GM23338 (cell line): ENCODE measurements at regions not wholly inside any gene's neighbourhood (a gene's known extent, or its start where the extent isn't known, plus 50 kb on each side); places are given as distances from the start of the nearest gene placed in this dataset.
"Not testable (repeated sequence)": the region's sequence is repeated elsewhere in the genome, so short reads cannot be mapped to it uniquely, and the experiment has no call there.

ENCODE experiments used
- ATAC-seq: fragments of 200-7000 bp; cut with Tn5 transposase; 3 replicates; pipeline ENCODE4 v1.9.1; 2020
- DNase-seq: peaks from one replicate; pipeline ENCODE4 v3.0.0-alpha.2; 2015; ENCODE audit warnings: low spot score
- H2AFZ ChIP-seq: fragments of 200-600 bp; sonication (generic); 2 replicates; pipeline ENCODE4 v1.8.0; 2016; ENCODE audit warnings: antibody characterized with exemption, mild to moderate bottlenecking, moderate library complexity
- H3F3A ChIP-seq: fragments of 200-600 bp; sonication (generic); replicated peaks from 2 replicates; pipeline ENCODE4 v1.8.0; 2017; ENCODE audit warnings: antibody characterized with exemption, mixed run types, low read depth
- H3K27ac ChIP-seq: fragments of 200-600 bp; sonication (generic); 2 replicates; pipeline ENCODE4 v1.6.1; 2016; ENCODE audit warnings: low read depth
- H3K27me3 ChIP-seq: fragments of 200-600 bp; sonication (generic); 2 replicates; pipeline ENCODE4 v1.8.0; 2016; ENCODE audit warnings: mild to moderate bottlenecking, mixed run types, moderate library complexity; ENCODE audit not compliant: insufficient read depth
- H3K36me3 ChIP-seq: fragments of 200-600 bp; sonication (generic); 2 replicates; pipeline ENCODE4 v1.8.0; 2016; ENCODE audit warnings: mild to moderate bottlenecking; ENCODE audit not compliant: insufficient read depth
- H3K4me1 ChIP-seq: fragments of 200-600 bp; sonication (generic); 2 replicates; pipeline ENCODE4 v1.8.0; 2016; ENCODE audit warnings: mild to moderate bottlenecking, moderate library complexity; ENCODE audit not compliant: insufficient read depth
- H3K4me2 ChIP-seq: fragments of 200-600 bp; sonication (generic); 2 replicates; pipeline ENCODE4 v1.7.1; 2017; ENCODE audit warnings: mixed run types
- H3K4me3 ChIP-seq: fragments of 200-600 bp; sonication (generic); 2 replicates; pipeline ENCODE4 v1.6.1; 2016; ENCODE audit warnings: mixed run types
- H3K79me2 ChIP-seq: fragments of 200-600 bp; sonication (generic); replicated peaks from 2 replicates; pipeline ENCODE4 v1.8.0; 2017; ENCODE audit warnings: mild to moderate bottlenecking; ENCODE audit not compliant: insufficient read depth
- H3K9me2 ChIP-seq: fragments of 200-600 bp; sonication (generic); 2 replicates; pipeline ENCODE4 v1.8.0; 2017; ENCODE audit not compliant: insufficient read depth
- H4K20me1 ChIP-seq: fragments of 200-600 bp; sonication (generic); replicated peaks from 2 replicates; pipeline ENCODE4 v1.8.0; 2017; ENCODE audit warnings: mild to moderate bottlenecking; ENCODE audit not compliant: insufficient read depth
- H3K27ac Mint-ChIP-seq: 2 replicates; pipeline ENCODE4 v1.8.0; 2020; ENCODE audit warnings: inconsistent platforms, mild to moderate bottlenecking, moderate library complexity, mixed read lengths
- H3K27me3 Mint-ChIP-seq: 3 replicates; pipeline ENCODE4 v1.8.0; 2022; ENCODE audit warnings: low read depth, mild to moderate bottlenecking, moderate library complexity, mixed read lengths, inconsistent platforms; ENCODE audit not compliant: insufficient read depth, poor library complexity
- H3K36me3 Mint-ChIP-seq: 3 replicates; pipeline ENCODE4 v1.8.0; 2021; ENCODE audit warnings: low read depth, mild to moderate bottlenecking, inconsistent platforms, moderate library complexity, mixed read lengths
- H3K4me1 Mint-ChIP-seq: 3 replicates; pipeline ENCODE4 v1.8.0; 2020; ENCODE audit warnings: mild to moderate bottlenecking, inconsistent platforms, mixed read lengths
- H3K4me3 Mint-ChIP-seq: 3 replicates; pipeline ENCODE4 v1.8.0; 2021; ENCODE audit warnings: moderate library complexity, mild to moderate bottlenecking, inconsistent platforms, mixed read lengths
- H3K9me3 Mint-ChIP-seq: 3 replicates; pipeline ENCODE4 v1.8.0; 2020; ENCODE audit warnings: moderate library complexity, mild to moderate bottlenecking, inconsistent platforms, mixed read lengths
- EZH2phosphoT487 ChIP-seq: fragments of 200-600 bp; sonication (generic); IDR thresholded peaks from one replicate; pipeline ENCODE4 v1.8.1; 2018; ENCODE audit warnings: antibody characterized with exemption; ENCODE audit not compliant: unreplicated experiment
- JUNB ChIP-seq: IDR thresholded peaks from one replicate; pipeline ENCODE4 v1.6.1; 2016; ENCODE audit warnings: antibody characterized with exemption; ENCODE audit not compliant: unreplicated experiment
- POLR2AphosphoS5 ChIP-seq: IDR thresholded peaks from 2 replicates; pipeline ENCODE4 v1.6.1; 2016; ENCODE audit warnings: antibody characterized with exemption, low read depth
- TF ChIP-seq, protein P1 (sequence below): IDR thresholded peaks from 2 replicates; pipeline ENCODE4 v1.6.1; 2016; ENCODE audit warnings: antibody characterized with exemption
- TF ChIP-seq, protein P2 (sequence below), 2 experiments: fragments of 200-600 bp in 1 of 2; sonication (generic) in 1 of 2; conservative IDR thresholded peaks; 2 replicates each; pipeline versions ENCODE4 v1.5.1 to v1.6.1; 2016 to 2017; ENCODE audit warnings: antibody characterized with exemption in 2 of 2, low read depth in 2 of 2, mild to moderate bottlenecking in 2 of 2, moderate library complexity in 1 of 2

GRCh38 chr14:21768875-21769257, 95.2 kb upstream of the OR4E1 start (continued):
- TF ChIP-seq, protein P1, sequence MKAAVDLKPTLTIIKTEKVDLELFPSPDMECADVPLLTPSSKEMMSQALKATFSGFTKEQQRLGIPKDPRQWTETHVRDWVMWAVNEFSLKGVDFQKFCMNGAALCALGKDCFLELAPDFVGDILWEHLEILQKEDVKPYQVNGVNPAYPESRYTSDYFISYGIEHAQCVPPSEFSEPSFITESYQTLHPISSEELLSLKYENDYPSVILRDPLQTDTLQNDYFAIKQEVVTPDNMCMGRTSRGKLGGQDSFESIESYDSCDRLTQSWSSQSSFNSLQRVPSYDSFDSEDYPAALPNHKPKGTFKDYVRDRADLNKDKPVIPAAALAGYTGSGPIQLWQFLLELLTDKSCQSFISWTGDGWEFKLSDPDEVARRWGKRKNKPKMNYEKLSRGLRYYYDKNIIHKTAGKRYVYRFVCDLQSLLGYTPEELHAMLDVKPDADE: no peak
- no peak for TF ChIP-seq EZH2phosphoT487
- TF ChIP-seq, protein P2, sequence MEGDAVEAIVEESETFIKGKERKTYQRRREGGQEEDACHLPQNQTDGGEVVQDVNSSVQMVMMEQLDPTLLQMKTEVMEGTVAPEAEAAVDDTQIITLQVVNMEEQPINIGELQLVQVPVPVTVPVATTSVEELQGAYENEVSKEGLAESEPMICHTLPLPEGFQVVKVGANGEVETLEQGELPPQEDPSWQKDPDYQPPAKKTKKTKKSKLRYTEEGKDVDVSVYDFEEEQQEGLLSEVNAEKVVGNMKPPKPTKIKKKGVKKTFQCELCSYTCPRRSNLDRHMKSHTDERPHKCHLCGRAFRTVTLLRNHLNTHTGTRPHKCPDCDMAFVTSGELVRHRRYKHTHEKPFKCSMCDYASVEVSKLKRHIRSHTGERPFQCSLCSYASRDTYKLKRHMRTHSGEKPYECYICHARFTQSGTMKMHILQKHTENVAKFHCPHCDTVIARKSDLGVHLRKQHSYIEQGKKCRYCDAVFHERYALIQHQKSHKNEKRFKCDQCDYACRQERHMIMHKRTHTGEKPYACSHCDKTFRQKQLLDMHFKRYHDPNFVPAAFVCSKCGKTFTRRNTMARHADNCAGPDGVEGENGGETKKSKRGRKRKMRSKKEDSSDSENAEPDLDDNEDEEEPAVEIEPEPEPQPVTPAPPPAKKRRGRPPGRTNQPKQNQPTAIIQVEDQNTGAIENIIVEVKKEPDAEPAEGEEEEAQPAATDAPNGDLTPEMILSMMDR (conservative IDR thresholded peaks at IDR 0.05; ENCODE audit: low read depth in 2 of 2): no peak
- no peak for TF ChIP-seq POLR2AphosphoS5

DNA sequence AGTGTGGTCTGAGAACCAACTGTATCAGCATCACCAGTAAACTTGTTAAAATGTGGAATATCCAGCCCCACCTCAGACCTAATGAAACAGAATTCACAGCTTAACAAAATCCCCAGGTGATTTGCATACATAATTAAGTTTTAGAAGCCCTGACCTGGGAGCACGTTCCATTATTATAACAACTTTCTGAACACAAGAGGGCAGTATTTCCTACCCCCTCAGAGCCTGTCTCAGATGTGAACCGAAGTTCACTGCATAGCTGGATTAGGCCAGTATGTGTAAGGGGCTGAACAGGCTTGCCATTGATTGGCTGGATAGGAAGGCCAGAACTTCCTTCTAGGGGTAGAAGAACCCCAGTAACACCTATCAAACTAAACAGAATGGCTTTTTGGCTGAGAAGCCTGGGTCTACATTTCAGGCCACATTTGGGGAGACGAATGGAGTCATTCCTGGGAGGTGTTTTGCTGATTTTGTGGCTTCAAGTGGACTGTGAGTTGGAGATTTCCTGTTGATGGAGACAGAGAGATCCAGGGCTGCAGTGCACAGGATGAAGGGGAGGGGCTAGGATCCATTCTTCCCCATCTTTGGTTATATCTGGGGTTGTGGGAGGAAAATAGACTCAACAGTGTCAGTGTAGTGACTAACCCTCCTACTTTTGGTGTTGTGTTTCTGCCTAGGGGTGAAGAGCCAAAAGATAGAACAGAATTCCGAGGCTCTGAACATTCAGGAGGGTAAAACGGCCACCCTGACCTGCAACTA, 94.7 kb upstream of the OR4E1 start:
- Mint-ChIP-seq H3K4me1 (peaks cover 16% of the 10 kb centered on the region), H3K4me3 (no peak overlapping the region), H3K9me3 (no peaks in the 10 kb centered on the region; the same call in 2 of the 3 replicates), H3K27ac (peak overlapping the region; percentile 3; the same call in 1 of the 2 replicates), H3K36me3 (no peaks in the 10 kb centered on the region), H3K27me3 (peaks cover 2% of the 10 kb centered on the region)
- Histone ChIP-seq H2AFZ (peak overlapping the region; percentile 23), H3K36me3 (no peaks in the 10 kb centered on the region), H3K4me2 (no peak overlapping the region), H3K79me2 (no peaks in the 10 kb centered on the region), H3K9me2 (no peaks in the 10 kb centered on the region), H4K20me1 (no peaks in the 10 kb centered on the region), H3K27ac (no peak overlapping the region), H3K4me1 (no peaks in the 10 kb centered on the region), H3K27me3 (no peaks in the 10 kb centered on the region), H3F3A (no peaks in the 10 kb centered on the region), H3K4me3 (no peak overlapping the region)
- TF ChIP-seq JUNB: no peak
- TF ChIP-seq, protein P2 (conservative IDR thresholded peaks at IDR 0.05; ENCODE audit: low read depth in 2 of 2): peak; percentile 73 to 84
- ATAC-seq (peak; percentile 98), DNase-seq (peak; percentile 86)

GRCh38 chr14:21760360-21760759, 86.7 kb upstream of the OR4E1 start:
- DNase-seq: peak; percentile 21
- not testable (repeated sequence) for ATAC-seq, H3K27ac ChIP-seq, H3K36me3 Mint-ChIP-seq, H3K36me3 ChIP-seq, H3K4me1 ChIP-seq, H3K4me3 ChIP-seq, H3K79me2 ChIP-seq, H3K9me2 ChIP-seq, H3K27me3 Mint-ChIP-seq, H3K4me2 ChIP-seq, H3K4me3 Mint-ChIP-seq, H3K4me1 Mint-ChIP-seq, H4K20me1 ChIP-seq, H3K27me3 ChIP-seq, H3K9me3 Mint-ChIP-seq, H3F3A ChIP-seq, H3K27ac Mint-ChIP-seq
- peak overlapping the region; percentile 78 for H2AFZ ChIP-seq
